Tibial nerve (tissue), 4 donors: ENCODE measurements at regions not wholly inside any gene's neighbourhood (a gene's known extent, or its start where the extent isn't known, plus 50 kb on each side); places are given as distances from the start of the nearest gene placed in this dataset.

Source experiments
- EP300 ChIP-seq, 2 donors: sonication (generic); formaldehyde crosslinking; IDR thresholded peaks; one replicate each; pipeline ENCODE4 v1.6.1; 2017; ENCODE audit warnings: antibody characterized with exemption in 2 of 2, mild to moderate bottlenecking in 1 of 2
- POLR2A ChIP-seq, 2 donors: fragments of 450-650 bp; IDR thresholded peaks; one replicate each; pipeline ENCODE4 v1.6.1; 2017; ENCODE audit warnings: antibody characterized with exemption in 2 of 2, mild to moderate bottlenecking in 2 of 2, moderate library complexity in 2 of 2
- TF ChIP-seq, protein P1 (sequence below), 5 experiments: fragments of 200-600 bp in 3 of 5; fragments of 450-650 bp in 2 of 5; sonication (generic) in 3 of 5; IDR thresholded peaks; one replicate each; pipeline ENCODE4 v1.5.1; 2016 to 2019; ENCODE audit warnings: antibody characterized with exemption in 5 of 5, mild to moderate bottlenecking in 3 of 5, moderate library complexity in 2 of 5

- TF ChIP-seq, protein P1, sequence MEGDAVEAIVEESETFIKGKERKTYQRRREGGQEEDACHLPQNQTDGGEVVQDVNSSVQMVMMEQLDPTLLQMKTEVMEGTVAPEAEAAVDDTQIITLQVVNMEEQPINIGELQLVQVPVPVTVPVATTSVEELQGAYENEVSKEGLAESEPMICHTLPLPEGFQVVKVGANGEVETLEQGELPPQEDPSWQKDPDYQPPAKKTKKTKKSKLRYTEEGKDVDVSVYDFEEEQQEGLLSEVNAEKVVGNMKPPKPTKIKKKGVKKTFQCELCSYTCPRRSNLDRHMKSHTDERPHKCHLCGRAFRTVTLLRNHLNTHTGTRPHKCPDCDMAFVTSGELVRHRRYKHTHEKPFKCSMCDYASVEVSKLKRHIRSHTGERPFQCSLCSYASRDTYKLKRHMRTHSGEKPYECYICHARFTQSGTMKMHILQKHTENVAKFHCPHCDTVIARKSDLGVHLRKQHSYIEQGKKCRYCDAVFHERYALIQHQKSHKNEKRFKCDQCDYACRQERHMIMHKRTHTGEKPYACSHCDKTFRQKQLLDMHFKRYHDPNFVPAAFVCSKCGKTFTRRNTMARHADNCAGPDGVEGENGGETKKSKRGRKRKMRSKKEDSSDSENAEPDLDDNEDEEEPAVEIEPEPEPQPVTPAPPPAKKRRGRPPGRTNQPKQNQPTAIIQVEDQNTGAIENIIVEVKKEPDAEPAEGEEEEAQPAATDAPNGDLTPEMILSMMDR (IDR thresholded peaks at IDR 0.05) = no peak
- TF ChIP-seq POLR2A (IDR thresholded peaks at IDR 0.05) = no peak
- TF ChIP-seq EP300 (IDR thresholded peaks at IDR 0.05) = no peak
Observed at GRCh38 chr2:67142741-67143140, 254.4 kb upstream of the ETAA1 start.
